Upper lobe of right lung (tissue), 1 donor: ENCODE measurements at regions not wholly inside any gene's neighbourhood (a gene's known extent, or its start where the extent isn't known, plus 50 kb on each side); places are given as distances from the start of the nearest gene placed in this dataset.

Source experiments
- ATAC-seq: fragments of 200-7000 bp; cut with Tn5 transposase; one replicate; pipeline ENCODE4 v1.9.1; 2020; ENCODE audit warnings: mild to moderate bottlenecking, moderate library complexity
- DNase-seq: peaks from one replicate; pipeline ENCODE4 v3.0.0-alpha.2; 2020
- H3K27ac ChIP-seq: fragments of 200-600 bp; one replicate; pipeline ENCODE4 v1.8.0; 2022
- H3K27me3 ChIP-seq: fragments of 200-600 bp; one replicate; pipeline ENCODE4 v1.8.0; 2022; ENCODE audit warnings: mild to moderate bottlenecking
- H3K36me3 ChIP-seq: fragments of 200-600 bp; one replicate; pipeline ENCODE4 v1.8.0; 2022
- H3K4me1 ChIP-seq: fragments of 200-600 bp; one replicate; pipeline ENCODE4 v1.8.0; 2022
- H3K4me3 ChIP-seq: fragments of 200-600 bp; one replicate; pipeline ENCODE4 v1.8.0; 2022; ENCODE audit warnings: mild to moderate bottlenecking
- H3K9me3 ChIP-seq: fragments of 200-600 bp; one replicate; pipeline ENCODE4 v1.8.0; 2022
- CTCF ChIP-seq: fragments of 200-600 bp; IDR thresholded peaks from one replicate; pipeline ENCODE4 v1.8.0; 2022; ENCODE audit warnings: antibody characterized with exemption
- intact Hi-C: fragments of 100-400 bp; cut with DNase I; formaldehyde crosslinking; loops from one replicate; pipeline ENCODE4 v1.11.0; 2022
- donor health status: DM: no; HTN: yes; CAD: no; lungs with severe emphysema.

GRCh38 chr5:38107096-38107495, 151.3 kb upstream of the EGFLAM start:
- no peaks in the 10 kb centered on the region for H3K27me3 ChIP-seq
- no peaks in the 10 kb centered on the region for H3K4me1 ChIP-seq
- DNase-seq (no peak), ATAC-seq (no peak)
- no peaks in the 10 kb centered on the region for H3K9me3 ChIP-seq
- no peak overlapping the region for H3K27ac ChIP-seq
- no peak for TF ChIP-seq CTCF
- no peaks in the 10 kb centered on the region for H3K36me3 ChIP-seq
- intact Hi-C loops = no loop called here
- H3K4me3 ChIP-seq = no peak overlapping the region

- no peak overlapping the region for H3K4me3 ChIP-seq
- H3K27me3 ChIP-seq = no peaks in the 10 kb centered on the region
- H3K4me1 ChIP-seq = no peaks in the 10 kb centered on the region
- DNase-seq (no peak), ATAC-seq (no peak)
- no peak overlapping the region for H3K27ac ChIP-seq
- TF ChIP-seq CTCF = no peak
- no peaks in the 10 kb centered on the region for H3K36me3 ChIP-seq
- intact Hi-C loops = no loop called here
- no peaks in the 10 kb centered on the region for H3K9me3 ChIP-seq
Observed at GRCh38 chr5:38105801-38106200, 152.6 kb upstream of the EGFLAM start.

GRCh38 chr5:38105231-38105570, 153.2 kb upstream of the EGFLAM start:
- no peaks in the 10 kb centered on the region for H3K36me3 ChIP-seq
- TF ChIP-seq CTCF = no peak
- no peaks in the 10 kb centered on the region for H3K4me1 ChIP-seq
- intact Hi-C loops = no loop called here
- no peak overlapping the region for H3K27ac ChIP-seq
- no peak for ATAC-seq
- H3K9me3 ChIP-seq = no peaks in the 10 kb centered on the region
- DNase-seq = no peak
- no peak overlapping the region for H3K4me3 ChIP-seq
- no peaks in the 10 kb centered on the region for H3K27me3 ChIP-seq

DNA sequence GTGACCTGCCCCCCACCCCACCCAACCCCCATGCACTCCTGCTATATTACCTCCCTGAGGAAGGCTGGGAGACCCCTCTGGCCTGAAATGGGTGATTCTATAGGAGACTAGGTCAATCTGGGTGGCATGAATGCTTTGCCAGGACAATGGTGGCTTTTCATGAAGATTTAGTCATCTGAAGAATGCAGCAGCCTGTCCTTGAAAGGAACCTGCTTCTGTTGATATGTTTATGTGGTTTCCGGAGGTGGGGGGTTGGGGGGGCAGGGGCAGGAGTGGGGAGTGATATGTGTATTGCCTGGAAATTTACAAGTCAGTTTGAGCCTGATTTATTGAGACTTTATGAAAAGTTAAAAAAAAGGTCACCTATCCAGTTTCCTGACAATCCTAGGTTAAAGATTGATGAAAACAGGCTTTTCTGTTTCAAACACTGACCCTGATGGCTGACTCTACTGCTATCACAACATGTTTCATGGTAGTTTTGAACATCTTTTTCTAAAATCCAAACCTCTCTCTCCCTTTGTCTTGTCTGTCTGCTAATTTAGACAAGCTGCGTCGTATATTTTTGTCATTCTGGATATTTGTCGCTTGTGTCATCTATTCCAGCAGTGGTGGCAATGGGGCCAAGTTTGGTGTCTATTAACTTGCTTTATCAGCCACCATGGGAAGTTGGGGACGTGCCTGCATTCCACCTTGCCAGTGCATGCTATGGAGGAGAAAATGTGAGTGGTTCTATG, 153.7 kb upstream of the EGFLAM start:
- intact Hi-C loops = no loop called here
- no peaks in the 10 kb centered on the region for H3K9me3 ChIP-seq
- TF ChIP-seq CTCF = no peak
- H3K27ac ChIP-seq = no peak overlapping the region
- DNase-seq (no peak), ATAC-seq (no peak)
- H3K4me1 ChIP-seq = no peaks in the 10 kb centered on the region
- no peaks in the 10 kb centered on the region for H3K36me3 ChIP-seq
- no peaks in the 10 kb centered on the region for H3K27me3 ChIP-seq
- no peak overlapping the region for H3K4me3 ChIP-seq

DNA sequence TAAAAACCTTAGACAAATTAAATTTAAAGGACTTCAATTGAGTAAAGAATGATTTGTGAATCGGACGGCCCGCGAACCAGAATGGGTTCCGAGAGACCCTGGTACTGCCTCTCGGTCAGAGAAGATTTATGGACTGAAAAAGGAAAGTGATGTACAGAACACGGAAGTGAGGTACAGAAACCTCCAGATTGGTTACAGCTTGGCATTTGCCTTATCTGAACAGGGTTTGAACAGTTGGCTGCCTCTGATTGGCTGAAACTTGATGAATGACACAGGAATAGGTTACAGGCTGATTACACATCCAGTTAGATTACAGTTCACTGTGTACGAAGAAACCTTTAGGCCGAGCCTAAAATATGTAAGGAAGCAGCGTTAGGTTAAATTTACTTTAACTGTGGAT, 156.5 kb upstream of the EGFLAM start:
- no peaks in the 10 kb centered on the region for H3K36me3 ChIP-seq
- H3K27me3 ChIP-seq = no peaks in the 10 kb centered on the region
- no peak for DNase-seq

More for the DNA sequence above, 156.5 kb upstream of the EGFLAM start:
- intact Hi-C loops = no loop called here
- Histone ChIP-seq H3K4me1 (no peaks in the 10 kb centered on the region), H3K27ac (no peak overlapping the region), H3K9me3 (no peaks in the 10 kb centered on the region), H3K4me3 (no peak overlapping the region)
- no peak for TF ChIP-seq CTCF
- no peak for ATAC-seq
